HG03159 (cell line): ENCODE measurements at regions not wholly inside any gene's neighbourhood (a gene's known extent, or its start where the extent isn't known, plus 50 kb on each side); places are given as distances from the start of the nearest gene placed in this dataset.
"Not testable (repeated sequence)": the region's sequence is repeated elsewhere in the genome, so short reads cannot be mapped to it uniquely, and the experiment has no call there.

ENCODE experiments used
- ATAC-seq: cut with Tn5 transposase; IDR thresholded peaks from one replicate; pipeline ENCODE4 v1.9.1; 2021; ENCODE audit warnings: mild to moderate bottlenecking, moderate library complexity; ENCODE audit not compliant: unreplicated experiment

DNA sequence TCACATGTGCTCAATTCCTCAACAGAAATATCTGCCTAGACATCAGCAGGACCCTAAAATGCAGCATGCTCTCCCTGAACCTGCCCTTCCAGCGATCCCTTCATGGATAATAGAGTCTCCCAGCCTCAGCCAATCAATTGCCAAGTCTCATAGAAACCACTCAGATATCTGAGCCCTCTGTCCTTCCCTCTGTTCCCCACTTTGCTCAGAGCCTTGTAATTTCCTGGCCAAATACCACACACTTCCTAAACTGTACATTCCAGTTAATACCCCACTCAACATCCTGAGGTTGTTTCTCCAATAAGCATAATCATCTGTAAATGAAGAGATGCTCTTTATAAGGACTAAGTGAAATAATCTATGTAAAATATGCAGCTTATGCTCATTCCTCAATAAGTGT is 59.3 kb upstream of the PTGFRN start:
- ATAC-seq: no peak

- not testable (repeated sequence) for ATAC-seq
Measured at GRCh38 chr1:116851189-116851588, 58.5 kb upstream of the PTGFRN start.

DNA sequence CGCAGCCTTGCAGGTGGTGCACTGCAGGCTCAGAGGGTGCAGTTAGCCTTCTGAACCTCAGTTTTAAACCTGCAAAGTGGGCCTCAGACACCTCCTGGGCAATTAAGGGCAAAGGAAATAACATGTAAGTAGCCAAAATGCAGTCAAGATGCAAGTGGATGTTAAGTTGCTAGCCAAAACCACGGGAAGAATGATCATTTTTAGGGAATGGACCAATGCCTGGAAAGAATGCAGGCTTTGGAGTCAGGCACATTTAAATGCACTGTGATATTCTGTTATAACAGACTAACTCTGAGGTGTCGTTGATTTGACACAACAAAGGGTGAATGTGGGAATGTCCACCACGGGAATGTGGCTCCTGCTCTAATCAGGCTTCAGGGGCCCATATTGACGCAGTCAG is 57.9 kb upstream of the PTGFRN start:
- ATAC-seq: no peak

- no peak for ATAC-seq
Measured at GRCh38 chr1:116852367-116852766, 57.3 kb upstream of the PTGFRN start.

DNA sequence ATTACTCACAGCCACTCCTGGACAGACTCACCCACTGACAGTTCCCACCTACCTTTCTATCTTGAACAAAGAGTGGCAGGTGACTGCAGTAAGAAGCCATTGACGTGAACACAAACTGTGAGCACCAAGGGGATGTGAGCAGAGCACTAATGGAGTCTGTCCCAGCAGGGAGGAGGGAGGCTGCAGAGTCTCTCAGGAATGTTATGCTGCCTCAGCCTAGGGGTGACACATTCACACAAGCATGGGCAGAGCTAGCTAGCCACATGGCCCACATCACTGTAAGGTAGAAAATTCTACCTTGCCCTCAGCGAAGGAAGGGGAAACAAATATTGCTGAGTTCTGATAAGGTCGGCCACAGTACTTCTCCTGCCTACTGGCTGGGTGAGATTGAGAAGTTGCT is 56.8 kb upstream of the PTGFRN start:
- ATAC-seq: no peak

GRCh38 chr1:116853680-116854402 is 55.9 kb upstream of the PTGFRN start:
- ATAC-seq: no peak

DNA sequence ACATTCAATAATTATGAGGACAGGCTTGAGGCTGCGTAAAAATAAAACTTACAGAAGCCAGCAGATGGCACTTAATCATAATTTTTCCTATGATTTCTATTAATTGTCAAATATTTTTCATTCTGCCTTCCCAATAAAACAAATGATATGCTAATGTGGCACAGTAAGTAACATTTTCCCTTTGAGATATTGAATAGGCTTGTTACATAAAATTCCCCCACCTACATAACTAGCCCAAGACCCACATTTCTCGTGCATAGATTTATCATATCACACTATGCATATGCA is 55.4 kb upstream of the PTGFRN start:
- no peak for ATAC-seq

DNA sequence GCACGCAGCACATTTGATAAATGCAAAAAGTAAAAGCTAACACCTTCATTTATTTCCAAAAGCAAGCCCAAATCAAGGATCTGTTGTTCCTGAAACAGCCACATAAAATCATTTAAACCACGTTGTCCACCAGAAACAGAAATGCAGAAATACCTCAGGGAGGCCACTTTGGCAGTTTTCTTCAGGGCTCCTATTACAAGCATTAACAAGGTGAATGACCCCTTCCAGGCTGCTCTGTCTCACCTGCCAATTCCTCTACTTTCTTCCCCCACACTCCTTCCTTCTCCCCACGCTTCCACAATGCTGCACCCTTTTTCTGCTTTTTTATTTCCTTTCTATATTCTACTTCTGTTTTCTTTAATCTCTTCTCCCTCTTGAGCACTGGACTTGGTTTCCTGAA is 55.0 kb upstream of the PTGFRN start:
- no peak for ATAC-seq

- ATAC-seq: no peak
Measured at GRCh38 chr1:116855191-116855619, 54.5 kb upstream of the PTGFRN start.

DNA sequence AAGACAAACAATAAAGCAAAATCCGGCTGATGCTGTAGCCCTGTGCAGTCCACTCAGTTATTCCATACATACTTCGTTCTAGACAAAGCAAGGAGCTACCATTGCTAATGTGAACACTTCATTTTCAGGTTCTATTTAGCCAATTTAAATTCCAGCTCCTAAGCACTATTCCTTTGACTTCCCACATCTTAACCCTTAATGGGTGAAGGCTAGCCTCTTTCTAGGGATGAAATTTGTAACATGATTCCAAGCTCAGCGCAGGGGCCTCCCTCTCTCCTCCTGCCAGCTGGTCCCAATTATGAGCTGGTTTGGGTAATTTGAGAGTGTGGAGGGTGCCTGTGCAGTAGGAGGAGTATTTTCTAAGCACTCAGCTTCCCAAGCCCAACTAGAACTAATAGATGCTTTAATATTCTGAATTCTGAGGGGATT is 53.9 kb upstream of the PTGFRN start:
- ATAC-seq: no peak

- ATAC-seq: no peak
Measured at GRCh38 chr1:116856312-116856711, 53.4 kb upstream of the PTGFRN start.

- no peak for ATAC-seq
Measured at GRCh38 chr1:116857092-116857491, 52.6 kb upstream of the PTGFRN start.
